GM18951 (cell line): ENCODE measurements at regions not wholly inside any gene's neighbourhood (a gene's known extent, or its start where the extent isn't known, plus 50 kb on each side); places are given as distances from the start of the nearest gene placed in this dataset.
"Not testable (repeated sequence)": the region's sequence is repeated elsewhere in the genome, so short reads cannot be mapped to it uniquely, and the experiment has no call there.

Experiments used
- POLR2A ChIP-seq: IDR thresholded peaks from 4 replicates; pipeline ENCODE4 v1.6.1; 2011; ENCODE audit warnings: mild to moderate bottlenecking; ENCODE audit not compliant: insufficient read length, insufficient read depth; ENCODE audit errors: extremely low read depth
- in situ Hi-C: fragments of 300-500 bp; cut with MboI; formaldehyde crosslinking; loops from one replicate; pipeline ENCODE4 v1.12.0; 2022; ENCODE audit warnings: low sequenced_read_pairs, mixed read lengths, inconsistent platforms; ENCODE audit not compliant: unreplicated experiment

GRCh38 chr6:167219967-167220512, 62.3 kb upstream of the GPR31 start:
- in situ Hi-C loops = loop anchor here (10.0 kb wide), 1 partner anchor 65 kb away; no protein-coding TSS in a partner anchor

GRCh38 chr6:167221400-167222201, 63.8 kb upstream of the GPR31 start:
- TF ChIP-seq POLR2A = no peak
- in situ Hi-C loops = no loop called here

More at GRCh38 chr6:167219967-167220512, 62.3 kb upstream of the GPR31 start:
- no peak for TF ChIP-seq POLR2A

- in situ Hi-C loops = not testable (repeated sequence)
Measured at GRCh38 chr6:167225566-167226382, 65.3 kb upstream of the UNC93A start.

- in situ Hi-C loops = no loop called here
Measured at GRCh38 chr6:167226383-167226685, 64.8 kb upstream of the UNC93A start.

GRCh38 chr6:167226791-167227190, 64.3 kb upstream of the UNC93A start:
- TF ChIP-seq POLR2A = no peak

More at GRCh38 chr6:167226383-167226685, 64.8 kb upstream of the UNC93A start:
- no peak for TF ChIP-seq POLR2A

GRCh38 chr6:167227984-167228383, 63.1 kb upstream of the UNC93A start:
- in situ Hi-C loops = no loop called here
- TF ChIP-seq POLR2A = no peak

More at GRCh38 chr6:167226791-167227190, 64.3 kb upstream of the UNC93A start:
- in situ Hi-C loops = no loop called here

- TF ChIP-seq POLR2A = no peak
- in situ Hi-C loops = no loop called here
Measured at GRCh38 chr6:167229586-167229985, 61.5 kb upstream of the UNC93A start.

- no peak for TF ChIP-seq POLR2A
- in situ Hi-C loops = no loop called here
Measured at GRCh38 chr6:167230288-167230687, 60.8 kb upstream of the UNC93A start.

GRCh38 chr6:167232356-167232755, 58.8 kb upstream of the UNC93A start:
- in situ Hi-C loops = no loop called here
- no peak for TF ChIP-seq POLR2A

GRCh38 chr6:167233490-167233889, 57.6 kb upstream of the UNC93A start:
- no peak for TF ChIP-seq POLR2A
- in situ Hi-C loops = no loop called here

- in situ Hi-C loops = not testable (repeated sequence)
Measured at GRCh38 chr6:167234576-167234975, 56.5 kb upstream of the UNC93A start.

- TF ChIP-seq POLR2A = no peak
- in situ Hi-C loops = no loop called here
Measured at GRCh38 chr6:167235005-167235404, 56.1 kb upstream of the UNC93A start.

- in situ Hi-C loops = no loop called here
- no peak for TF ChIP-seq POLR2A
Measured at GRCh38 chr6:167235421-167236238, 55.5 kb upstream of the UNC93A start.
